ENCODE measurements at regions not wholly inside any gene's neighbourhood (a gene's known extent, or its start where the extent isn't known, plus 50 kb on each side); places are given as distances from the start of the nearest gene placed in this dataset.

- TF ChIP-seq CTCF (IDR thresholded peaks at IDR 0.05): no peak
- Histone ChIP-seq H3K4me1 (no peaks in the 10 kb centered on the region), H3K9me3 (no peaks in the 10 kb centered on the region), H3K4me3 (no peak overlapping the region), H3K27ac (no peak overlapping the region), H3K27me3 (no peaks in the 10 kb centered on the region), H3K36me3 (no peaks in the 10 kb centered on the region)
- DNase-seq (ENCODE audit: low spot score): no peak
Measured at GRCh38 chr2:212736385-212736726, 197.8 kb upstream of the ERBB4 start.

GRCh38 chr2:212733273-212733672, 194.7 kb upstream of the ERBB4 start:
- Histone ChIP-seq H3K9me3 (no peaks in the 10 kb centered on the region), H3K27ac (no peak overlapping the region), H3K4me1 (no peaks in the 10 kb centered on the region), H3K4me3 (no peak overlapping the region), H3K27me3 (no peaks in the 10 kb centered on the region), H3K36me3 (no peaks in the 10 kb centered on the region)
- no peak for TF ChIP-seq CTCF (IDR thresholded peaks at IDR 0.05)
- no peak for DNase-seq (ENCODE audit: low spot score)

GRCh38 chr2:212732860-212733259, 194.3 kb upstream of the ERBB4 start:
- no peak for TF ChIP-seq CTCF (IDR thresholded peaks at IDR 0.05)
- H3K9me3 ChIP-seq: no peaks in the 10 kb centered on the region
- no peaks in the 10 kb centered on the region for H3K27me3 ChIP-seq
- H3K4me3 ChIP-seq: no peak overlapping the region
- H3K36me3 ChIP-seq: no peaks in the 10 kb centered on the region
- no peaks in the 10 kb centered on the region for H3K4me1 ChIP-seq
- no peak overlapping the region for H3K27ac ChIP-seq
- no peak for DNase-seq (ENCODE audit: low spot score)

GRCh38 chr2:212730994-212731393, 192.4 kb upstream of the ERBB4 start:
- TF ChIP-seq CTCF (IDR thresholded peaks at IDR 0.05): no peak
- H3K27ac ChIP-seq: no peak overlapping the region
- DNase-seq (ENCODE audit: low spot score): no peak
- no peaks in the 10 kb centered on the region for H3K27me3 ChIP-seq
- no peak overlapping the region for H3K4me3 ChIP-seq
- H3K36me3 ChIP-seq: no peaks in the 10 kb centered on the region
- no peaks in the 10 kb centered on the region for H3K4me1 ChIP-seq
- H3K9me3 ChIP-seq: no peaks in the 10 kb centered on the region

- no peak for TF ChIP-seq CTCF (IDR thresholded peaks at IDR 0.05)
- Histone ChIP-seq H3K27me3 (no peaks in the 10 kb centered on the region), H3K27ac (no peak overlapping the region), H3K4me1 (no peaks in the 10 kb centered on the region), H3K36me3 (no peaks in the 10 kb centered on the region), H3K4me3 (no peak overlapping the region), H3K9me3 (no peaks in the 10 kb centered on the region)
- DNase-seq (ENCODE audit: low spot score): no peak
Measured at GRCh38 chr2:212728717-212729116, 190.1 kb upstream of the ERBB4 start.

GRCh38 chr2:212727751-212728150, 189.1 kb upstream of the ERBB4 start:
- no peak for TF ChIP-seq CTCF (IDR thresholded peaks at IDR 0.05)
- H3K36me3 ChIP-seq: no peaks in the 10 kb centered on the region
- no peaks in the 10 kb centered on the region for H3K4me1 ChIP-seq
- no peak for DNase-seq (ENCODE audit: low spot score)
- H3K9me3 ChIP-seq: no peaks in the 10 kb centered on the region
- no peaks in the 10 kb centered on the region for H3K27me3 ChIP-seq
- no peak overlapping the region for H3K4me3 ChIP-seq
- H3K27ac ChIP-seq: no peak overlapping the region

All from right atrium auricular region (tissue), 2 donors.